ENCODE measurements at regions not wholly inside any gene's neighbourhood (a gene's known extent, or its start where the extent isn't known, plus 50 kb on each side); places are given as distances from the start of the nearest gene placed in this dataset.

GRCh38 chr18:39178166-39178565 lies 1612.6 kb upstream of the CELF4 start:
- TF ChIP-seq, protein P1, sequence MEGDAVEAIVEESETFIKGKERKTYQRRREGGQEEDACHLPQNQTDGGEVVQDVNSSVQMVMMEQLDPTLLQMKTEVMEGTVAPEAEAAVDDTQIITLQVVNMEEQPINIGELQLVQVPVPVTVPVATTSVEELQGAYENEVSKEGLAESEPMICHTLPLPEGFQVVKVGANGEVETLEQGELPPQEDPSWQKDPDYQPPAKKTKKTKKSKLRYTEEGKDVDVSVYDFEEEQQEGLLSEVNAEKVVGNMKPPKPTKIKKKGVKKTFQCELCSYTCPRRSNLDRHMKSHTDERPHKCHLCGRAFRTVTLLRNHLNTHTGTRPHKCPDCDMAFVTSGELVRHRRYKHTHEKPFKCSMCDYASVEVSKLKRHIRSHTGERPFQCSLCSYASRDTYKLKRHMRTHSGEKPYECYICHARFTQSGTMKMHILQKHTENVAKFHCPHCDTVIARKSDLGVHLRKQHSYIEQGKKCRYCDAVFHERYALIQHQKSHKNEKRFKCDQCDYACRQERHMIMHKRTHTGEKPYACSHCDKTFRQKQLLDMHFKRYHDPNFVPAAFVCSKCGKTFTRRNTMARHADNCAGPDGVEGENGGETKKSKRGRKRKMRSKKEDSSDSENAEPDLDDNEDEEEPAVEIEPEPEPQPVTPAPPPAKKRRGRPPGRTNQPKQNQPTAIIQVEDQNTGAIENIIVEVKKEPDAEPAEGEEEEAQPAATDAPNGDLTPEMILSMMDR (conservative IDR thresholded peaks at IDR 0.05; ENCODE audit: low read depth in 2 of 2), result no peak
- TF ChIP-seq EZH2phosphoT487 (IDR thresholded peaks at IDR 0.05; ENCODE audit: unreplicated experiment) (no peak), CREB1 (CRISPR knock-in tag; IDR thresholded peaks at IDR 0.05; ENCODE audit: low read depth) (no peak)

Data from GM23338 (cell line).